Endometrial microvascular endothelial cells (primary cell): ENCODE measurements at regions not wholly inside any gene's neighbourhood (a gene's known extent, or its start where the extent isn't known, plus 50 kb on each side); places are given as distances from the start of the nearest gene placed in this dataset.

Experiments used
- in situ Hi-C: cut with HindIII; loops from 2 replicates; pipeline ENCODE4 v1.10.0; 2017; ENCODE audit warnings: low sequenced_read_pairs, low pct_unique_long_range_greater_than_20kb; ENCODE audit errors: inconsistent ontology term

- in situ Hi-C loops = no loop called here
Measured at GRCh38 chr1:58924016-58924565, 140.2 kb upstream of the JUN start.

- in situ Hi-C loops = no loop called here
Measured at GRCh38 chr1:58924821-58925220, 141.0 kb upstream of the JUN start.

GRCh38 chr1:58925247-58925646, 141.4 kb upstream of the JUN start:
- in situ Hi-C loops = no loop called here

- in situ Hi-C loops = no loop called here
Measured at GRCh38 chr1:58926152-58926551, 142.3 kb upstream of the JUN start.

GRCh38 chr1:58927041-58927721, 143.3 kb upstream of the JUN start:
- in situ Hi-C loops = no loop called here

GRCh38 chr1:58927722-58928085, 143.9 kb upstream of the JUN start:
- in situ Hi-C loops = no loop called here

GRCh38 chr1:58928514-58928913, 144.7 kb upstream of the JUN start:
- in situ Hi-C loops = no loop called here

- in situ Hi-C loops = no loop called here
Measured at GRCh38 chr1:58929671-58930325, 146.0 kb upstream of the JUN start.

- in situ Hi-C loops = no loop called here
Measured at GRCh38 chr1:58931024-58931423, 147.2 kb upstream of the JUN start.

- in situ Hi-C loops = no loop called here
Measured at GRCh38 chr1:58931756-58932155, 147.9 kb upstream of the JUN start.

- in situ Hi-C loops = no loop called here
Measured at GRCh38 chr1:58932859-58933598, 149.2 kb upstream of the JUN start.

GRCh38 chr1:58933599-58933926, 149.7 kb upstream of the JUN start:
- in situ Hi-C loops = no loop called here

- in situ Hi-C loops = no loop called here
Measured at GRCh38 chr1:58934706-58935105, 150.9 kb upstream of the JUN start.

GRCh38 chr1:58936973-58937372, 153.1 kb upstream of the JUN start:
- in situ Hi-C loops = no loop called here

GRCh38 chr1:58939146-58939545, 155.3 kb upstream of the JUN start:
- in situ Hi-C loops = no loop called here

GRCh38 chr1:58939666-58940370, 156.0 kb upstream of the JUN start:
- in situ Hi-C loops = no loop called here

- in situ Hi-C loops = no loop called here
Measured at GRCh38 chr1:58941471-58942289, 157.8 kb upstream of the JUN start.

GRCh38 chr1:58942759-58943191, 158.9 kb upstream of the JUN start:
- in situ Hi-C loops = no loop called here

GRCh38 chr1:58943776-58944175, 159.9 kb upstream of the JUN start:
- in situ Hi-C loops = no loop called here
